ENCODE measurements at regions not wholly inside any gene's neighbourhood (a gene's known extent, or its start where the extent isn't known, plus 50 kb on each side); places are given as distances from the start of the nearest gene placed in this dataset.

DNA sequence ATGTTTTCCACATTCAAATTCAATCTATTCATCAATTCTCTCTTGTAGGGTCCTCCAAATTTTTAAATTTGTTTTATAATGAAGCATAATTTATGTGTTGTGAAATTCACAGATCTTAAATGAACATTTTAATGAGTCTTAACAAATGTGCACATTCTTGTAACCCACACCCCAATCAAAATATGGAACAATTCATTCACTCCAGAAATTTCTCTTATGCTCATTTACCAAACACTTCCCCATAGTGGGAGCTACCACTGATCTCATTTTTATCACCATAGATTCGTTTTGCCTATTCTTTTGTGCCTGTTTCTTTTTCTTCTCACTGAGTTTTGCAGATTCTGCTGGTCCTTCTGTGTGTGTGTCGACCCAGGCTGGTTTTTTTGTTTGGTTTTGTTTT lies 664.1 kb downstream of the EFNB2 start:
- TF ChIP-seq, protein P1, sequence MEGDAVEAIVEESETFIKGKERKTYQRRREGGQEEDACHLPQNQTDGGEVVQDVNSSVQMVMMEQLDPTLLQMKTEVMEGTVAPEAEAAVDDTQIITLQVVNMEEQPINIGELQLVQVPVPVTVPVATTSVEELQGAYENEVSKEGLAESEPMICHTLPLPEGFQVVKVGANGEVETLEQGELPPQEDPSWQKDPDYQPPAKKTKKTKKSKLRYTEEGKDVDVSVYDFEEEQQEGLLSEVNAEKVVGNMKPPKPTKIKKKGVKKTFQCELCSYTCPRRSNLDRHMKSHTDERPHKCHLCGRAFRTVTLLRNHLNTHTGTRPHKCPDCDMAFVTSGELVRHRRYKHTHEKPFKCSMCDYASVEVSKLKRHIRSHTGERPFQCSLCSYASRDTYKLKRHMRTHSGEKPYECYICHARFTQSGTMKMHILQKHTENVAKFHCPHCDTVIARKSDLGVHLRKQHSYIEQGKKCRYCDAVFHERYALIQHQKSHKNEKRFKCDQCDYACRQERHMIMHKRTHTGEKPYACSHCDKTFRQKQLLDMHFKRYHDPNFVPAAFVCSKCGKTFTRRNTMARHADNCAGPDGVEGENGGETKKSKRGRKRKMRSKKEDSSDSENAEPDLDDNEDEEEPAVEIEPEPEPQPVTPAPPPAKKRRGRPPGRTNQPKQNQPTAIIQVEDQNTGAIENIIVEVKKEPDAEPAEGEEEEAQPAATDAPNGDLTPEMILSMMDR (IDR thresholded peaks at IDR 0.05), result no peak
- no peak for TF ChIP-seq POLR2A (IDR thresholded peaks at IDR 0.05)

All from vagina (tissue), 2 donors.